DND-41 (cell line): ENCODE measurements at regions not wholly inside any gene's neighbourhood (a gene's known extent, or its start where the extent isn't known, plus 50 kb on each side); places are given as distances from the start of the nearest gene placed in this dataset.

ENCODE experiments used
- CTCF ChIP-seq: IDR thresholded peaks from 2 replicates; pipeline ENCODE4 v1.5.1; 2012; ENCODE audit warnings: borderline replicate concordance, low read length, moderate library complexity, mild to moderate bottlenecking; ENCODE audit not compliant: poor library complexity, severe bottlenecking; ENCODE audit errors: extremely low read depth
- EZH2 ChIP-seq: IDR thresholded peaks from 3 replicates; pipeline ENCODE4 v1.6.1; 2012; ENCODE audit warnings: borderline replicate concordance, low read depth, mild to moderate bottlenecking, moderate library complexity, low read length, inconsistent platforms; ENCODE audit not compliant: severe bottlenecking

GRCh38 chr4:133799717-133800315, 401.8 kb downstream of the PABPC4L start:
- TF ChIP-seq CTCF: no peak
- TF ChIP-seq EZH2: no peak
